Keratinocyte (primary cell): ENCODE measurements at regions not wholly inside any gene's neighbourhood (a gene's known extent, or its start where the extent isn't known, plus 50 kb on each side); places are given as distances from the start of the nearest gene placed in this dataset.

Experiments used
- DNase-seq: peaks from one replicate; pipeline ENCODE4 v3.0.0-alpha.2; 2011; ENCODE audit warnings: low read depth, missing footprints, low spot score
- FAIRE-seq: peaks from 2 replicates; lab custom pipeline; 2011; peaks lifted over from hg19 to GRCh38; lab: Jason Lieb, UNC
- H2AFZ ChIP-seq: 2 replicates; pipeline ENCODE4 v1.6.0; 2012; ENCODE audit warnings: low read length, control low read depth, inconsistent platforms; ENCODE audit not compliant: control insufficient read depth
- H3K27ac ChIP-seq: 2 replicates; pipeline ENCODE4 v1.5.1; 2011; ENCODE audit warnings: low read length; ENCODE audit not compliant: control insufficient read depth, insufficient read depth
- H3K27me3 ChIP-seq: 3 replicates; pipeline ENCODE4 v1.6.0; 2011; ENCODE audit warnings: low read length; ENCODE audit not compliant: control insufficient read depth, insufficient read depth; ENCODE audit errors: extremely low read depth
- H3K36me3 ChIP-seq, 2 experiments: 2 replicates in 1 of 2; 3 replicates in 1 of 2; pipeline ENCODE4 v1.5.1; 2011; ENCODE audit warnings: low read length in 2 of 2, mild to moderate bottlenecking in 1 of 2; ENCODE audit not compliant: control insufficient read depth in 2 of 2, insufficient read depth in 2 of 2; ENCODE audit errors: extremely low read depth in 1 of 2
- H3K4me1 ChIP-seq: 3 replicates; pipeline ENCODE4 v1.5.1; 2011; ENCODE audit warnings: low read length; ENCODE audit not compliant: control insufficient read depth, insufficient read depth; ENCODE audit errors: extremely low read depth
- H3K4me2 ChIP-seq: 3 replicates; pipeline ENCODE4 v1.6.0; 2011; ENCODE audit warnings: low read depth, low read length; ENCODE audit not compliant: control insufficient read depth, insufficient read depth; ENCODE audit errors: extremely low read depth
- H3K4me3 ChIP-seq, 3 experiments: fragments of 200-600 bp in 1 of 3; sonication (generic) in 1 of 3; 2 replicates in 2 of 3; 3 replicates in 1 of 3; pipeline ENCODE4 v1.5.1; 2011 to 2016; ENCODE audit warnings: low read length in 3 of 3, mild to moderate bottlenecking in 3 of 3, control low read depth in 2 of 3, inconsistent platforms in 1 of 3, low read depth in 1 of 3, mixed read lengths in 1 of 3, mixed run types in 1 of 3, moderate library complexity in 1 of 3; ENCODE audit not compliant: control insufficient read depth in 2 of 3, insufficient read depth in 2 of 3; ENCODE audit errors: extremely low read depth in 1 of 3
- H3K79me2 ChIP-seq: 2 replicates; pipeline ENCODE4 v1.6.0; 2012; ENCODE audit warnings: low read length; ENCODE audit not compliant: control insufficient read depth, insufficient read depth
- H3K9ac ChIP-seq: 3 replicates; pipeline ENCODE4 v1.6.0; 2011; ENCODE audit warnings: low read length; ENCODE audit not compliant: control insufficient read depth, insufficient read depth; ENCODE audit errors: extremely low read depth
- H3K9me1 ChIP-seq: 3 replicates; pipeline ENCODE4 v1.6.0; 2011; ENCODE audit warnings: low read length; ENCODE audit not compliant: control insufficient read depth, insufficient read depth; ENCODE audit errors: extremely low read depth
- H3K9me3 ChIP-seq: 2 replicates; pipeline ENCODE4 v1.5.1; 2012; ENCODE audit warnings: low read depth, low read length; ENCODE audit not compliant: control insufficient read depth
- H4K20me1 ChIP-seq: 3 replicates; pipeline ENCODE4 v1.6.0; 2011; ENCODE audit warnings: low read length; ENCODE audit not compliant: control insufficient read depth, insufficient read depth; ENCODE audit errors: extremely low read depth
- EZH2 ChIP-seq: IDR thresholded peaks from one replicate; pipeline ENCODE4 v1.6.1; 2012; ENCODE audit warnings: inconsistent platforms, mild to moderate bottlenecking, low read length, moderate library complexity
- dilution Hi-C: fragments of 300-500 bp; cut with MboI; formaldehyde crosslinking; loops from one replicate; pipeline ENCODE4 v1.7.0; 2020; ENCODE audit warnings: low sequenced_read_pairs; ENCODE audit not compliant: extremely low pct_ligation_motif_present
- TF ChIP-seq, protein P1 (sequence below), 3 experiments: IDR thresholded peaks in 1 of 3; conservative IDR thresholded peaks in 1 of 3; optimal IDR thresholded peaks in 1 of 3; 2 replicates in 2 of 3; 3 replicates in 1 of 3; pipeline versions ENCODE3 to v1.5.1; 2011; ENCODE audit warnings: low read length in 3 of 3, mild to moderate bottlenecking in 3 of 3, moderate library complexity in 2 of 3, control low read depth in 1 of 3, inconsistent platforms in 1 of 3; ENCODE audit not compliant: insufficient read depth in 2 of 3; ENCODE audit errors: extremely low read depth in 1 of 3

DNA sequence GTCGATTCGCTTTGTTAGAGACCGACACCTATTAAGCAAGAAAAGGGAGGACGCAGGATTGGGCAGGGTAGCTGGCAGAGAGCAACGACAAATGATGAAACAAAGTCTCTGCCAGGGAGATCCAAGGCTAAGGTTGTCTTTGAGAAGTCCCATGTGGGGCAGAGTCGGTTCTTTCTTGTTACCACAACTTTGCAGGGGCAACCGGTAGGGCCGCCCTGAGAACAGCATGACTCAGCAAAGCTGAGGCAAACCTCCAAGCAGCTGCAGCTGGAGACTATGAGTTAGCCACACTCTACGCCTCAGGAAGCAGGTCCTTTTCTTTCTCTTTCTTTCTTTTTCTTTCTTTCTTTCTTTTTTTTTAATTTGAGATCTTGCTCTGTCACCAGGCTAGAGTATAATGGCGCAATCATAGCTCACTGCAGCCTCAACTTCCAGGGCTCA lies 452.3 kb upstream of the ID2 start:
- TF ChIP-seq, protein P1, sequence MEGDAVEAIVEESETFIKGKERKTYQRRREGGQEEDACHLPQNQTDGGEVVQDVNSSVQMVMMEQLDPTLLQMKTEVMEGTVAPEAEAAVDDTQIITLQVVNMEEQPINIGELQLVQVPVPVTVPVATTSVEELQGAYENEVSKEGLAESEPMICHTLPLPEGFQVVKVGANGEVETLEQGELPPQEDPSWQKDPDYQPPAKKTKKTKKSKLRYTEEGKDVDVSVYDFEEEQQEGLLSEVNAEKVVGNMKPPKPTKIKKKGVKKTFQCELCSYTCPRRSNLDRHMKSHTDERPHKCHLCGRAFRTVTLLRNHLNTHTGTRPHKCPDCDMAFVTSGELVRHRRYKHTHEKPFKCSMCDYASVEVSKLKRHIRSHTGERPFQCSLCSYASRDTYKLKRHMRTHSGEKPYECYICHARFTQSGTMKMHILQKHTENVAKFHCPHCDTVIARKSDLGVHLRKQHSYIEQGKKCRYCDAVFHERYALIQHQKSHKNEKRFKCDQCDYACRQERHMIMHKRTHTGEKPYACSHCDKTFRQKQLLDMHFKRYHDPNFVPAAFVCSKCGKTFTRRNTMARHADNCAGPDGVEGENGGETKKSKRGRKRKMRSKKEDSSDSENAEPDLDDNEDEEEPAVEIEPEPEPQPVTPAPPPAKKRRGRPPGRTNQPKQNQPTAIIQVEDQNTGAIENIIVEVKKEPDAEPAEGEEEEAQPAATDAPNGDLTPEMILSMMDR (optimal IDR thresholded peaks at IDR 0.05 in 1 of 3, IDR thresholded peaks at IDR 0.05 in 1 of 3, conservative IDR thresholded peaks at IDR 0.05 in 1 of 3; ENCODE audit: extremely low read depth in 1 of 3, insufficient read depth in 2 of 3, low read length in 3 of 3) = no peak
- FAIRE-seq (no peak), DNase-seq (no peak)
- H4K20me1 ChIP-seq = no peaks in the 10 kb centered on the region
- no peak overlapping the region for H3K27ac ChIP-seq
- no peaks in the 10 kb centered on the region for H3K9me1 ChIP-seq
- H3K9me3 ChIP-seq = no peaks in the 10 kb centered on the region
- H3K4me2 ChIP-seq = peak overlapping the region; percentile 63
- dilution Hi-C loops = no loop called here
- peak overlapping the region; percentile 65 for H2AFZ ChIP-seq
- no peak overlapping the region for H3K9ac ChIP-seq
- peak overlapping the region in 2 of 3 experiments; percentile 17 to 25 for H3K4me3 ChIP-seq
- no peaks in the 10 kb centered on the region for H3K36me3 ChIP-seq
- no peaks in the 10 kb centered on the region for H3K79me2 ChIP-seq
- no peaks in the 10 kb centered on the region for H3K27me3 ChIP-seq
- H3K4me1 ChIP-seq = no peaks in the 10 kb centered on the region

DNA sequence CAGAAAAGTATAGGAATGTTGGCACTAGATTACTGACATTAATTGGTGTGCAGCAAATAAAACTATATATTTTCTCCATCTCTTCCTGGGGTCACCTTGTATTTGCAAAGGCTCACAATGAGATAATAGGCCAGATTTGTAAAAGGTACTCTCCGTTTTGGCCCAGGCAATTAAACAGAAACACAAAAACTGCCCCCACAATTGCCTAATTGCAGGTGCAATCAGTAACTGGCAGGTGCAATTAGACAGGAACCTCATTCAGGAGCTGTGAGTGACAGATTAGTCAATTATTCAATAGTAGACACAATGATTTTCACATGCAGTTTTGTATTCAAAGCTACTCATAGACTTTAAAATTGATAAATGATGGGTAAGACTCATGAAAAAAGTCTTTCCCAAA lies 451.4 kb upstream of the ID2 start:
- Histone ChIP-seq H3K9me1 (no peaks in the 10 kb centered on the region), H3K27me3 (no peaks in the 10 kb centered on the region), H2AFZ (no peak overlapping the region), H3K9ac (no peak overlapping the region), H3K4me2 (no peak overlapping the region), H3K4me3 (no peak overlapping the region), H3K79me2 (no peaks in the 10 kb centered on the region), H3K9me3 (no peaks in the 10 kb centered on the region), H3K27ac (no peak overlapping the region), H3K36me3 (no peaks in the 10 kb centered on the region), H4K20me1 (no peaks in the 10 kb centered on the region), H3K4me1 (no peaks in the 10 kb centered on the region)
- FAIRE-seq (no peak), DNase-seq (no peak)
- no peak for TF ChIP-seq EZH2
- TF ChIP-seq, protein P1 (optimal IDR thresholded peaks at IDR 0.05 in 1 of 3, IDR thresholded peaks at IDR 0.05 in 1 of 3, conservative IDR thresholded peaks at IDR 0.05 in 1 of 3; ENCODE audit: extremely low read depth in 1 of 3, insufficient read depth in 2 of 3, low read length in 3 of 3) = no peak
- dilution Hi-C loops = no loop called here
